Memory B cell (primary cell): ENCODE measurements at regions not wholly inside any gene's neighbourhood (a gene's known extent, or its start where the extent isn't known, plus 50 kb on each side); places are given as distances from the start of the nearest gene placed in this dataset.
"Not testable (repeated sequence)": the region's sequence is repeated elsewhere in the genome, so short reads cannot be mapped to it uniquely, and the experiment has no call there.

Source experiments
- ATAC-seq: fragments of 150-1000 bp; cut with Tn5 transposase; 2 replicates; pipeline ENCODE4 v1.10.0; 2021; ENCODE audit warnings: low read depth, mild to moderate bottlenecking, moderate library complexity
- DNase-seq, 2 donors: peaks; one replicate each; pipeline ENCODE4 v3.0.0; 2022; ENCODE audit warnings: low spot score in 2 of 2
- H3K27ac Mint-ChIP-seq: one replicate; pipeline ENCODE4 v1.8.0; 2022; ENCODE audit warnings: mild to moderate bottlenecking, moderate library complexity, mixed read lengths
- H3K27me3 Mint-ChIP-seq: one replicate; pipeline ENCODE4 v1.8.0; 2022; ENCODE audit warnings: mixed read lengths
- H3K36me3 Mint-ChIP-seq: one replicate; pipeline ENCODE4 v1.8.0; 2022; ENCODE audit warnings: mild to moderate bottlenecking, mixed read lengths
- H3K4me1 Mint-ChIP-seq: one replicate; pipeline ENCODE4 v1.8.0; 2022; ENCODE audit warnings: mixed read lengths
- H3K4me3 Mint-ChIP-seq: one replicate; pipeline ENCODE4 v1.8.0; 2022; ENCODE audit warnings: mild to moderate bottlenecking, moderate library complexity, mixed read lengths
- H3K9me3 Mint-ChIP-seq: one replicate; pipeline ENCODE4 v1.8.0; 2022; ENCODE audit warnings: mixed read lengths

DNA sequence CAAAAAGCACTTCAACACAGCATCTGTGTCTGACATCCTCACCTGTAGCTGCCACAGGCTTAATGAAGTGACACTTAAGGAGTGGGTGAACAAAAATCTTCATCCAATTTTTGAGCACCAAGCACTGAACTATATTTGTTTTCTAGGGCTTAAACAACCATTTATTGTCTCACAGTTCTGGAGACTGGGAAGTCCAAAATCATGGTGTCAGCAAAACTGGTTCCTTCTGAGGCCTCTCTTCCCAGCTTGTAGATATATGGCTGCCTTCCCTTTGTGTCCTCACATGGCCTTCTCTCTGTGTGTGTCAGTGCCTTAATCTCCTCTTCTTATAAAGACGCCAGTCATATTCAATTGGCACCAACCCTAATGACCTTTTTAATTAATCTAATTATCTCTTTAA is 189.2 kb upstream of the CLNK start:
- ATAC-seq, result no peak
- H3K4me1 Mint-ChIP-seq, result peaks cover 3% of the 10 kb centered on the region

DNA sequence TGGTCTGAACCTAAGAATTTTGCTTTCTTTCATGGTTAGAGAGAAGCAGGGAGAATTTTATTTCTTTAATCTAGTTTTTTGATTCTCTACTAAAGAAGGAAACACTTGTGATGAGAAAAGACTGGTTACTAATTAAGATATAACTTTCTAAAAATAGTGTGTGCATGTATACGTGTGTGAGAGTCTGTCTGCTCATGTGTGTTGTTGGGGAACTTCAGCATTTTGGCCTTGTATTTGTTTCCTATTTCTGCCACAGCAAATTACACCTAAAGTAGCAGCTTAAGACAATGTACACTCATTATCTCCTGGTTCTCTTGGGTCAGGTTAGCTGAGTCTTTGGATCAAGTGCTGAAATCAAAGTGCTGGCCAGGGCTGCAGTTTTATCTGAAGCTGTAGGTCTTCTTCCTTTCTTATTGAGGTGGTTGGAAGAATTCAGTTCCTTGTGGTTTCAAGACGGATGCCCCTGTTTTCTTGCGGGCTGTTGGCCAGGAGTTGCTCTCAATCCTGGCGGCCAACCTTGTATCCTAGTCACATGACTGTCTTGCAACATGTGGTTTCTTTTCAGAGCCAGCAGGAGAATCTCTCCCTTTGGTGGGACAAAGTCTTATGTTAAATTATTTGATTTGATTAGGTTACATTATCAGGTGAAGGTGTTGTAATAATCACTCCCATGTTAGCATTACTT is 188.4 kb upstream of the CLNK start:
- no peak for ATAC-seq
- no peak for DNase-seq
- H3K4me3 Mint-ChIP-seq, result no peak overlapping the region
- H3K27me3 Mint-ChIP-seq, result no peaks in the 10 kb centered on the region
- H3K36me3 Mint-ChIP-seq, result no peaks in the 10 kb centered on the region
- peaks cover 3% of the 10 kb centered on the region for H3K4me1 Mint-ChIP-seq
- H3K9me3 Mint-ChIP-seq, result peaks cover 1% of the 10 kb centered on the region
- no peak overlapping the region for H3K27ac Mint-ChIP-seq

More for the DNA sequence above, 189.2 kb upstream of the CLNK start:
- H3K27ac Mint-ChIP-seq, result no peak overlapping the region
- peaks cover 1% of the 10 kb centered on the region for H3K9me3 Mint-ChIP-seq
- H3K27me3 Mint-ChIP-seq, result no peaks in the 10 kb centered on the region
- H3K4me3 Mint-ChIP-seq, result no peak overlapping the region
- no peak for DNase-seq
- no peaks in the 10 kb centered on the region for H3K36me3 Mint-ChIP-seq

DNA sequence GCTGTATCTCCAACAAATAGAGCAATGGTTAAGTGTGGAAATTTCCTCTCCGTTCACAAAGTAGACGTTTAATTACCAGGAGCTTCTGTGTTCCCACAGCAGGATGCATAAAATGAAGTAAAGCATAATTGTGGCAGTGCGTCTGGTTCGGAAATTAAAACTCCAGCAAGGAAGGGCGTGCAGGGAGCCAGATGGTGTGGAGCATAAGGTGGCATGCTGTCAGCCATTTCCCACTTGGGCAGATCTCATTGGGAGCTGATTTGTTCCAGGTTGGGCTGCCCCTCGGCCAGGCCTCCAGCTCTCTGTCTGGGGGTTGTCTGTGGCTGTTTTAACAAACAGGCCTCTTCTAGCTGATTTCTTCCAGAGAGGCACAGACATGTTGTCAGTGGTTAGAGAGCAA is 182.1 kb upstream of the CLNK start:
- ATAC-seq (no peak), DNase-seq (no peak)
- H3K27me3 Mint-ChIP-seq, result no peaks in the 10 kb centered on the region
- H3K36me3 Mint-ChIP-seq, result no peaks in the 10 kb centered on the region
- no peak overlapping the region for H3K4me3 Mint-ChIP-seq
- H3K4me1 Mint-ChIP-seq, result no peaks in the 10 kb centered on the region
- no peaks in the 10 kb centered on the region for H3K9me3 Mint-ChIP-seq
- no peak overlapping the region for H3K27ac Mint-ChIP-seq

DNA sequence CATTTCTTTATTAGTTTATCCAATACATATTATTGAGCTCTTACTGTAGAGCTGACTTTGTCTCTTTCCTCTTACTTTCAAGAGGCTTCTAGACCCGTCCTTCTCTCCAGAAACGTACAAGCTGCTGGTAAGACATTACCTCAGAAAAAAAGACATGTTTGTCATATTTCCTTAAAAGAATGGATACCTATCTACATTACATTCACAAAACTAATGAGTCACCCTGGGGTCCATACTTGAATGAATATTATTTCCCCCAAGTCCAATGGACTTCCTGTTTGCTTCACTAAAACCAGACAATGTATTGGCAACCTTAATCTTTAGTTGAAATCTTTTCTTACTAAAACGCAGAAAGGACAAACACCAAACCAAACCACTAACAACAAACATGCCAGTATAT is 176.5 kb upstream of the CLNK start:
- ATAC-seq (no peak), DNase-seq (no peak)
- Mint-ChIP-seq H3K36me3 (peaks cover 1% of the 10 kb centered on the region), H3K27me3 (no peaks in the 10 kb centered on the region), H3K27ac (no peak overlapping the region), H3K9me3 (peaks cover 1% of the 10 kb centered on the region), H3K4me1 (no peaks in the 10 kb centered on the region), H3K4me3 (no peak overlapping the region)

DNA sequence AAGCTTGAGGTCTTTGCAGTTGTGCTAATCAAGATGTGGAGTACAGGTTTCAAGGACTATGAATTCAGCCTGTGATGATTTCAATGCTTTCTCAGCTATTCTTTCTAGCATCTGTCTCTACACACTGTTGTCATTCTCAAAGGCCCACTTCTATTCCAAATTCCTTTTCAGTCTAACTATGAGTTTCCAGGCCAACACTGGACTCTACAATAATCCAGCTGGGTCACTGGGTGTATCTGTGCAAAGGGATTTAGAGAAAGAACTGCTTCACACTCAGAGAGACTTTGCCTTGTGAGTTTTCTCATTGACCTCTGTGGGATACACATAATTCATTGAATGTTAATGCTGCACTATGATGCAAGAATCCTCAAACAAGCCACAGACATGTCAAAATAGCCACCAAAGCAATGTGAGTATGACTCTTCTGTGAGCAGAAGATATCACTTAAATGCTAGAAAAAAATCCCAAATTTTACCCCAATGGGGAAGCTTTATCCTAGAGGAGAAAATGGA is 171.8 kb upstream of the CLNK start:
- no peak overlapping the region for H3K4me3 Mint-ChIP-seq
- ATAC-seq, result no peak
- H3K36me3 Mint-ChIP-seq, result peaks cover 1% of the 10 kb centered on the region

DNA sequence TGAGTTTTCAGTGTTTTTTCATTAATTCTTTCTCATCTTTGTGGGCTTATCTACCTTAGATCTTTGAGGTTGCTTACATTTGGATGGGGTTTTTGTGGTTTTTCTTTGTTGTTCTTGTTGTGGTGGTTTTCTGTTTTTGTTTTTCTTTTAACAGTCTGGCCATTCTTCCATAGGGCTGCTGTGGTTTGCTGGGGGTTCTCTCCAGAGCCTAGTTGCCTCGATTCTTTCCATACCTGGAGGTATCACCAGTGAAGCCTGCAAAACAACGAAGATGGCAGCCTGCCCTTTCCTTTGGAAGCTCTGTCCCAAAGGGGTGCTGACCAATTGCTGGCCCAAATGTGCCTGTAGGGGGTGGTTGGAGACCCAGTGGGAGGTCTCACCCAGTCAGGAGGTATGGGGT is 168.6 kb upstream of the CLNK start:
- H3K9me3 Mint-ChIP-seq, result no peaks in the 10 kb centered on the region
- H3K36me3 Mint-ChIP-seq, result peaks cover 1% of the 10 kb centered on the region
- no peak overlapping the region for H3K27ac Mint-ChIP-seq
- H3K4me1 Mint-ChIP-seq, result no peaks in the 10 kb centered on the region
- no peak overlapping the region for H3K4me3 Mint-ChIP-seq
- ATAC-seq (no peak), DNase-seq (no peak)
- no peaks in the 10 kb centered on the region for H3K27me3 Mint-ChIP-seq

More for the DNA sequence above, 171.8 kb upstream of the CLNK start:
- peaks cover 1% of the 10 kb centered on the region for H3K9me3 Mint-ChIP-seq
- no peak overlapping the region for H3K27ac Mint-ChIP-seq
- H3K4me1 Mint-ChIP-seq, result no peaks in the 10 kb centered on the region
- DNase-seq, result no peak
- no peaks in the 10 kb centered on the region for H3K27me3 Mint-ChIP-seq

DNA sequence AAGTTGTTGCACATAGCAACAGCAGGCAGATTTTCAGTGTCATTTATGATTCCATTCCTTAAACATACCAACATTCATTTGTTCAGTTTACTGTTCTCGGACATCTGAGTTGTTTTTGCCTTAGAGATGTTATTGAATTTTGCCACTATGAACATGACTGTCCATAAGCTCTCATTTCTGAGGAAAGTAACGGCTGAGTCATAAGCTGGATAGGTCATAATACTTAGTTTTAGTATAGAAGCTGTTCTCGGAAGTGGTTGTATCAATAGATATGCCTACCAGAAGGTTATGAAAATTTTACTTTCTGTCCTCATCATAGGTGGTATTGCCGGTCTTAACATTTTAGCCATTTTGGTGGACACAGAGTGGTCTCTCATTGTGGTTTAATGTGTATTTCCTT is 157.1 kb upstream of the CLNK start:
- Mint-ChIP-seq H3K27me3 (no peaks in the 10 kb centered on the region), H3K36me3 (no peaks in the 10 kb centered on the region)

DNA sequence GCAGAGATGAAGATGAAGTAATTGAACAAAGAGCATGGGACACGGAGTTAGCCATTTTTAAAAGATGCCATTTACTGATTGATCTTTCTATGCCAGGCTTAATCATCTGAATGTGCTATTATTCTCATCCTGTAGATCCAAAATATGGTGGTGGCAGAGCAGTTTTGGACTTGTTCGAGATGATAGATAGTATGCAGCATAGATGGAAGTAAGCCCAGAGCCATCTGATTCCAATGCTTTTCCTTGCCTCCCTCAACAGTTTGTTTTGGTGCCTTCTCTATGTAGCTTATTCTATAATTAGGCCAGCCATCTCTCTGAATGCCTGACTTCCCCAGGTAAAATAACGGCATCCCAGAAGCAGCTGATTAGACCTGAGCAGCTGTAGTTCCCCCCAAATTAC is 152.6 kb upstream of the CLNK start:
- Mint-ChIP-seq H3K4me3 (no peak overlapping the region), H3K9me3 (no peaks in the 10 kb centered on the region)
- ATAC-seq, result no peak

More for the DNA sequence above, 157.1 kb upstream of the CLNK start:
- ATAC-seq (no peak), DNase-seq (no peak)
- Mint-ChIP-seq H3K4me3 (no peak overlapping the region), H3K4me1 (no peaks in the 10 kb centered on the region), H3K9me3 (no peaks in the 10 kb centered on the region), H3K27ac (no peak overlapping the region)

DNA sequence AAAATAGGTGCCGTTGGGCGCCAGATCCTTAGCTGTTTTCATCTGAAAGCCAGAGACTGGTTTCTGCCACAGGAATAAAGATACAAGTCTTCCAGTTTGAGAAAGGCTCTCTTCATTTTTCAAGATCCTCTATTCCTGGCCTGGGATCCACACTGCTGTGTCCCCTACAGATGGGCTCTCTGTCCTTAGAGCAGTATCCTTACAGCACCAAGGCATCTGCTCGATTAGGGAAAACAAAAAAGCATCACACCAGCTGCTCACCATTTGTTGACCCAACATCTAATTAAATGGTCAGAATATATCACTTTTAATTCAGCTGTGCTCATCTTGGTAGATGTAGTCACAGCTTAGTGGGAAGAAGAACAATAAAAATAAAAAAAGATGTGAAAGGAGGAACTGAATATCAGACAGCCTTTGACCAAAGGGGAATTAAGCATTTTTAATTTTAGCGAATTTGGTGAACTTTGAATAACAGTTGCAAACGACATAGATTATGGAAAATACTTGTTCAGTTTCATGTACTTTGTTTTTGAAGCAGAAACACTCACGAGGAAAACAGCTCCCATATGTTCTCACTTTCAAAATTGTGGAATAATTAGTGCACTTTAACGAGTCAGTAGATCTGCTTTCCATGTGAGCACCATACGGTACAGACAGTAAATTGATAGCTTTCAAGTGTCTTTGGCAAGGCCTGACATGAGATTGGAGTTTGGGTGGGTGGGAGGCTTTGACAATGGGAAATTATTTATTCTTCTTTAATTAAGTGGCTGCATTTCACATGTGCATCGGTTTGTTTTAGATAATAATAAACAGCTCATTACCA is 148.4 kb upstream of the CLNK start:
- Mint-ChIP-seq H3K27me3 (no peaks in the 10 kb centered on the region), H3K9me3 (no peaks in the 10 kb centered on the region), H3K27ac (no peak overlapping the region)

More for the DNA sequence above, 152.6 kb upstream of the CLNK start:
- H3K36me3 Mint-ChIP-seq, result no peaks in the 10 kb centered on the region
- H3K27ac Mint-ChIP-seq, result no peak overlapping the region
- H3K27me3 Mint-ChIP-seq, result no peaks in the 10 kb centered on the region
- peaks cover 8% of the 10 kb centered on the region for H3K4me1 Mint-ChIP-seq
- no peak for DNase-seq

DNA sequence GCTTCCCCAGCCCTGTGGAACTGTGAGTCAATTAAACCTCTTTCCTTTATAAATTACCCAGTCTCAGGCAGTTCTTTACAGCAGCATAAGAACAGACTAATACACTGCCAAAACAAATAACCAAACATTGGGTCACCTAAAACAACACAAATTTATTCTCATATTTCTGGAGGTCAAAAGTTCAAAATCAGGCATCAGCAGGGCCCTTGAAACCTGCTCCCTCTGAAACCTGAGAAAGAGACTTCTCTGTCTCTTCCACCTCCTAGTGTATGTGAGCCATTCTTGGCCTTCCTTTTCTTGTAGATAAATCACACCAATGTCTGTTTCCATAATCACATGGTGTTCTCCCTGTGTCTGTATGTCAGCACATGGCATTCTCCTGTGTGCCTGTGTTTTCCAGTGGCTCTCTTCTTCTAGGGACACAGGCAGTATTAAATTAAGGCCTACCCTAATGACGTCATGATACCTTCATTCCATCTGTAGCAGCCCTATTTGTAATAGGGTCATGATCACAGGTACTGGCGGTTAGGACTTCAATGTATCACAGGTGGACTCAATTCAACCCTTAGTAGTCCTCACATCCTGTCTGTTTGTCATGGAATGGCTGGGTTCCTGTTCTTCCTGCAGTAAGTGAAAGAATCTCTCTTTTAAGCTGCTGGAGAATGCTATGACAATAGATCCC is 147.3 kb upstream of the CLNK start:
- peaks cover 17% of the 10 kb centered on the region for H3K4me1 Mint-ChIP-seq
- no peak overlapping the region for H3K4me3 Mint-ChIP-seq
- H3K27me3 Mint-ChIP-seq, result no peaks in the 10 kb centered on the region
- H3K36me3 Mint-ChIP-seq, result peaks cover 4% of the 10 kb centered on the region
- peak overlapping the region; percentile 5 for H3K27ac Mint-ChIP-seq
- DNase-seq, result no peak
- ATAC-seq, result no peak
- no peaks in the 10 kb centered on the region for H3K9me3 Mint-ChIP-seq

More for the DNA sequence above, 148.4 kb upstream of the CLNK start:
- Mint-ChIP-seq H3K36me3 (peaks cover 4% of the 10 kb centered on the region), H3K4me3 (peak overlapping the region; percentile 2), H3K4me1 (peaks cover 17% of the 10 kb centered on the region)
- no peak for DNase-seq
- ATAC-seq, result peak; percentile 43

DNA sequence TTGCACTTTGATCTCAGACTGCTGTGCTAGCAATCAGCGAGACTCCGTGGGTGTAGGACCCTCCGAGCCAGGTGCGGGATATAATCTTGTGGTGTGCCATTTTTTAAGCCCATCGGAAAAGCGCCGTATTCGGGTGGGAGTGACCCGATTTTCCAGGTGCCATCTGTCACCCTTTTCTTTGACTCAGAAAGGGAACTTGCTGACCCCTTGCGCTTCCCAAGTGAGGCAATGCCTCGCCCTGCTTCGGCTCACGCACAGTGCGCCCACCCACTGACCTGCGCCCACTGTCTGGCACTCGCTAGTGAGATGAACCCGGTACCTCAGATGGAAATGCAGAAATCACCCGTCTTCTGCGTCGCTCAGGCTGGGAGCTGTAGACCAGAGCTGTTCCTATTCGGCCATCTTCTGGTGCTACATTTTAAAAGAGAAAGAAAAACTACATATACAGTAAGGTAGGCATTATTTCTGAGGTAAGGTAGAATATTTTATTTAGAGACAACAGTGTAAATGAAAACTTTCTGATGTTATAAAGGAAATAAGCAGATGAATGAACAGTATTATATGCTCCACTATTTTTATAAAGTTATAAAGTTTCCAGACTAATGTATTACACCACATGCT is 144.5 kb upstream of the CLNK start:
- H3K4me3 Mint-ChIP-seq, H3K9me3 Mint-ChIP-seq, DNase-seq, ATAC-seq, H3K27me3 Mint-ChIP-seq, H3K27ac Mint-ChIP-seq, H3K36me3 Mint-ChIP-seq: not testable (repeated sequence)
- H3K4me1 Mint-ChIP-seq, result peaks cover 15% of the 10 kb centered on the region

DNA sequence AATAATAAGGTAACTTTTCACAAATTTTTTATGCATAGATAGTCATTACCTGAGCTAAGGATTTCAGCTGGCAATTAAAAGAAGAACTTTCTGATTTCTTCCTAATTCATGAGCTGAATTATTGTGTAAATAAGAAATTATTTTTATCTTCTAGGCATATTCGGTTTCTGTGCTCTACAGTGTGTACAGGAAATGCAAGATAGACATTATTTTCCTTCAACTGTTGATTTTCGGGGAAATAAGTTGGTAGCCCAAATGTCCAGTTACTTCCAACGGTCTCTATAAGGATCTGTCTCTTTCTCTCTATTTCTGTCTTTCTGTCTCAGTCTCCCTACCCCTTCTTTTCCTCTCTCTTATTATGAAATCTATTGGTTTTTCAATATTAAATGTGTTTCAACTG is 137.3 kb upstream of the CLNK start:
- DNase-seq, result no peak
- no peaks in the 10 kb centered on the region for H3K4me1 Mint-ChIP-seq
- peak overlapping the region; percentile 3 for H3K27ac Mint-ChIP-seq
- no peak for ATAC-seq
- no peaks in the 10 kb centered on the region for H3K9me3 Mint-ChIP-seq
- H3K36me3 Mint-ChIP-seq, result no peaks in the 10 kb centered on the region
- H3K4me3 Mint-ChIP-seq, result no peak overlapping the region
- no peaks in the 10 kb centered on the region for H3K27me3 Mint-ChIP-seq

DNA sequence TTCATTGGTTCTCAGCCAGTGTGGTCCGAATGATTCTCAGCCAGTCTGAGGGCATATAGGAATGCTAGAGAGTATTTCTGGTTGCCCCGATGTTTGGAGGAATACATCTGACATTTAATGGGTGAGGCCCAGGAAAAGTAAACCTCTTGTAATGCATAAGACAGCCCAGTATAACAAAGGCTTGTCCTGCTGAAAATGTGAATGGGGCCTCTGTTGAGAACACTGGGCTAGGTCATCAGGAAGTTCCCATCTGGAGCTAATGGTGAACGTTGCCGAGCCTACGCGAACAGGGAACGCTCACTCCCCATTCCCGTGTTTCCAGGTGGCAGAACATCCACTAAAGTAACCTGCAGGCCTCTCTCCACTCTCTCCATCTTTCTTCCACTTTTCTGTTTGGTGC is 132.0 kb upstream of the CLNK start:
- no peak for DNase-seq
- no peak overlapping the region for H3K4me3 Mint-ChIP-seq

DNA sequence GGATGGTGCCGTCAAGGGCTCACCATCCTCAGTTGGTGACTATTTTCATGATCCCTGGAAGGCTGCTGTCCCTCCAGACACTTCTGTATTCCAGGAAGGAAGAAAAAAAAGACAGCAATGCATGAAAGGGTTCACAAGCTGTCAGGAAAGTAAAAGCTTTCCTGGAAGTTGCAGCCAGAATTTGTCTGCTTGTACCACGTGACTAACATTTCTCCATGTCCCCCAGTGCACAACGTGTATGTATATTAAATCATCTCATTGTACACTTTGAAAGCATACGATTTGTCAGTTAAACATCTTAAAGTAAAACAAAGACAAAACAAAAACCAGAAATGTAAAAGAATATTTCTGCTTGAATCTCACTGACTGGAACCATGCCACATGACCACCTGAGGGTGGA is 127.4 kb upstream of the CLNK start:
- no peaks in the 10 kb centered on the region for H3K27me3 Mint-ChIP-seq
- no peaks in the 10 kb centered on the region for H3K36me3 Mint-ChIP-seq
- DNase-seq (no peak), ATAC-seq (no peak)
- H3K4me1 Mint-ChIP-seq, result peaks cover 3% of the 10 kb centered on the region
- no peak overlapping the region for H3K27ac Mint-ChIP-seq
- H3K4me3 Mint-ChIP-seq, result no peak overlapping the region
- H3K9me3 Mint-ChIP-seq, result peaks cover 3% of the 10 kb centered on the region

More for the DNA sequence above, 132.0 kb upstream of the CLNK start:
- peaks cover under 1% of the 10 kb centered on the region for H3K4me1 Mint-ChIP-seq
- no peak overlapping the region for H3K27ac Mint-ChIP-seq
- ATAC-seq, result no peak
- peaks cover 3% of the 10 kb centered on the region for H3K9me3 Mint-ChIP-seq
- no peaks in the 10 kb centered on the region for H3K36me3 Mint-ChIP-seq
- H3K27me3 Mint-ChIP-seq, result no peaks in the 10 kb centered on the region
